DMS53 treated with DMSO at 0.1 percent for 48 hours (cell line): ENCODE measurements at regions not wholly inside any gene's neighbourhood (a gene's known extent, or its start where the extent isn't known, plus 50 kb on each side); places are given as distances from the start of the nearest gene placed in this dataset.
"Not testable (repeated sequence)": the region's sequence is repeated elsewhere in the genome, so short reads cannot be mapped to it uniquely, and the experiment has no call there.

Experiments
- DNase-seq: peaks from one replicate; lab custom pipeline; 2025; ENCODE audit not compliant: unreplicated experiment; lab: John Stamatoyannopoulos, UW

DNA sequence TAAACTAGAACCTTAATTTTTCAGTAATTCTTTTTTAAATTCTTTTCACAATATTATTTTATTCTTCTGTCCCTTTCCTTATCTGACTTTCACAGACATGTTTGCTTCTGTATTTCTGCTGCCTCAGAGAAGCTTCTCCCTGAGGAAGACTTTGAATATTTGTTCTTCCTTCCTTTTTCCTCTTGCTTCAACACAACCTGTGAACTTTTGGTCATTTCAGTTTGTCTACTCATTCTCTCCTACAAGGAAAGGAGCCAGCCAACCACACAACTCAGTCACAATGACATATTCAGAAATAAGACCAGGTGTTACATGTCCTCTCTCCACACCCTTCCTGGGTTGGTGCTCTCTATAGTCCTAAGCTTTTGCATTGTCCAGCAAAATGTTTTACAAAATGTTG is 310.4 kb downstream of the TFAP2B start:
- no peak for DNase-seq

DNA sequence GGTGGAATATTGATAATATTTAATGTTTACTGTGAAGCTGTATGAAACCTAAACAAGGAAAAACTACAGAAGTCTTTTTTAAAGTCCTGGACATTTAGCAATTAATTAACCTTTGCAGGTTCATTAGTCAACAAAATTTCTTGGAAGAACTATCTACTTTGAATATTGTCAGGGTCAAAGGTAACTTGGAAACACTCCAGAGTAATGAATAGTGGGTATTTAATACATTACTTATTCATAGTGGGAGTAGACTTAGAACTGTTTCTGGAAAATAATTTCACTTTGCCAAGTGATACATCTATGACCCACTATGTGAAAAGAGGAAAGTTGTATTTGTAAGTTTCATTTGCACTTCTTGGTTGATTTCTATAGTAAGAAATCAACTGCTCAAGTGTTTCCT is 319.1 kb downstream of the TFAP2B start:
- DNase-seq: no peak

DNA sequence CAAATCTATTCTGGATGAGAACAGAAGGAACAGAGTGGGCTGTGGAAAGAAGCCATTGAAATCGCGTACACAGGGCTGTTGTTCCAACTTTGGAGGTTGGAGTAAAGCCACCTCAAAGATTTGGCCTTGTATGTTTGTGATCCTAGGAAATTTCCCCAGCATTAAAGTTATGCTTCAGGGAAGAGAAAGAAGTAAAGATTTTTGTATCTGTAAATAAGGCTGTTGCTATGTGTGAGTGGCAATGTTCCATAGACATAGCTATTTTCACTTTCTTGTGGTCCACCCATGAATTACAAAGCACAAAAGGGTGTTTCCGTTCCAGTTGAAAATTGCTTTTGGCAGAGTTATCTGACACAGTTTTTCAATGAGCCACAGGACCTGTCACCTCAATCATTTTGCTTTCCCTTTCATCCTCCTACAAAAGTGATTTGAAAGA is 321.3 kb downstream of the TFAP2B start:
- no peak for DNase-seq

DNA sequence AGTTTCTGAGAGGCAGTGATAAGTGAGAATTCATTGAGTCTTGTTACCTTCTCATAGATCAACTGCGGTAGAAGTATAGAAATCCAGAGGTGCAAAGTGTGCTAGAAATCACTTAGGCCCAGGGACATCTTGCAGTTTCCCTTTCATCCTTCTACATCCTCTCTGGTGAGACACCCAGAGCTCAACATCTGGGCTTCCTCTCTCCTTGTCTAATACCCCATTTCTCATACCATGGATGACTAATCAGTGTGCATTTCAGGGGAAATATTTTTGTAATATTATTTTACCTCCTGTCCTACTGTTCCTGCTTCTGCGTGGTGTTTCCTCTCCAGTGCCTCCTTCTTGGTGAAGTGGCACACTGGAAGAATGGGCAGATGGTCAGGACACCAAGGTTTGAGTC is 322.4 kb downstream of the TFAP2B start:
- DNase-seq: no peak

DNA sequence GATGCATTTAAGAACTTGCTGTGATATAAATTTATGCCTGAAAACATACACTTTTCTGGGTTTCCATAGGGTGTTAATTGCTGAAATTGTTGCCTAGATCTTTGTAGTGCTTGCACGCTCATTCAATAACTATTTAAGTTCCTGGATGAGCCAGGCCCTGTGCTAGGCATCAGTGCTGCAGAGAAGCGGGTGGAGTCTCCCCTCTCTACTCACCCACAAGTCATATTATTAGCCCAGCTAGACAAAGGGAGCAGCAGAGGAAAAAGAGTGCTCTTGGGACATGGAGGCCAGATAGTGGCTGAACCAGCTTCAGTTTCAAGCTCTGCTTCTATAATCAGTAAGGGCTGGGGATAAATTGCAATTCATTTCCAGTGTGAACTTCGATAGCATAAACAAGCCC is 329.1 kb downstream of the TFAP2B start:
- no peak for DNase-seq

DNA sequence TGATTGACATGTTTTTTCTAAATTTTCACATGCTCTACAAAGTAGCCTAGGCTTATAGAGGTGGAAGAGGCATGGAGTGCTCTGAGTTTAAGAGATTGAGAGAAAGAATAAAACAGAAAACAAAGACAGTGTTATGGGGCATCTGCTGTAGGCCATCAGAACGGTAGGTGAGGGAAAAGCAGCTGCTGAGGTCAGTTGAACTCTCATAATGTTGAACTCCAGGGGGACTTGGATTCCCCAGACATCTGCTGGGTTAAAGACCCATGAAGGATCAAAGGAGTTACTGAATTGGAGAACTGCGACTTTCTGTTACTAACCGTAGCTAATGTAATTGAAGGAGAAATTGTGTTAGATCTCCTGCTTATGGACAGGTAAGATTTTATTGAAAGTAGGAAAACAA is 333.9 kb downstream of the TFAP2B start:
- DNase-seq: no peak

DNA sequence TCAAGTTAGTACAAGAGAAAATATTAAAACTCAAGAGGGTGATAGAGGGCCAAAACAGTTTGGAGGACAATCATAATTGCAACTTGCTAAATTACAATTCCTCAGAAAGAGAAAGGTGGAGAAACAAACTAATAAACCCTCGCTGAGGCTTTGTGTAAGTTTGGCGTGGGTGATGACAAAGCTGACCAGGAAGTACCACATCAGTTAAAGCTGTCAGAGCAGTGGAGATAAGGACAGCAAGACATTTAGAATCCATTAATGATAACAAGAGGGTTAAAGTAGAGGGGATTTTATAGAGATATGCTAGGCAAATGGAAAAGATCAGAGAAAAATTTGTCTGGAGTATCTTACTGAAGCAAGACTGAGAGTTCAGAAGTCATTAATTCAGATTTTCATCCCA is 334.4 kb downstream of the TFAP2B start:
- DNase-seq: no peak

DNA sequence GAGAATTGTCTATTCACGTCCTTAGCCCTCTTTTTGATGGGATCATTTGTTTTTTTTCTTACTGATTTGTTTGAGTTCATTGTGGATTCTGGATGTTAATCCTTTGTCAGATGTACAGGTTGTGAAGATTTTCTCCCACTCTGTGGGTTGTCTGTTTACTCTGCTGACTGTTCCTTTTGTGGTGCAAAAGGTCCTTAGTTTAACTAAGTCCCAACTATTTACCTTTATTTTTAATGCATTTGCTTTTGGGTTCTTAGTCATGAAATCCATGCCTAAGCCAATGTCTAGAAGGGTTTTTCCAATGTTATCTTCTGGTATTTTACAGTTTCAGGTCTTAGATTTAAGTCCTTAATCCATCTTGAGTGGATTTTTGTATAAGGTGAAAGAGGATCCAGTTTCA is 336.3 kb downstream of the TFAP2B start:
- not testable (repeated sequence) for DNase-seq

DNA sequence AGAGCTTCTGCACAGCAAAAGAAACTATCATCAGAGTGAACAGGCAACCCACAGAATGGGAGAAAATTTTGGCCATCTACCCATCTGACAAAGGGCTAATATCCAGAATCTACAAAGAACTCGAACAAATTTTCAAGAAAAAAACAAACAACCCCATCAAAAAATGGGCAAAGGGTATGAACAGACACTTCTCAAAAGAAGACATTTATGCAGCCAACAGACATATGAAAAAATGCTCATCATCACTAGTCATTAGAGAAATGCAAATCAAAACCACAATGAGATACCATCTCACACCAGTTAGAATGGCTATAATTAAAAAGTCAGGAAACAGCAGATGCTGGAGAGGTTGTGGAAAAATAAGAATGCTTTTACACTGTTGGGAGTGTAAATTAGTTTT is 340.6 kb downstream of the TFAP2B start:
- DNase-seq: not testable (repeated sequence)

DNA sequence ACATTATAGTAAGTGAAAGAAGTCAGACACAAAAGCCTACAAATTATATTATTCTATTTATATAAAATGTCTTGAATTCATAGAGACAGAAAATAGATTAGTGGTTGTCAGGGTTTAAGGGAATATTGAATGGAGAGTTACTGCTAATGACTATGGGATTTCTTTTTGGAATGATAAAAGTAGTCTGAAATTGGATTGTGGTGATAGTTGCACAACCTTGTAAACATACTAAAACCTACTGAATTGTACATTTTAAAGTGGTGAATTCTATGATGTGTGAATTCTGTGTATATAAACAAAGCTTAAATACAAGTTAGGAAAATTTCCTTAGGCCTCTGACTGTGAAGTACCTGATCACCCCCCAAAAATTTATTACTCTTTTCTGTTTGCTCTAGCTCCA is 343.1 kb downstream of the TFAP2B start:
- DNase-seq: no peak

DNA sequence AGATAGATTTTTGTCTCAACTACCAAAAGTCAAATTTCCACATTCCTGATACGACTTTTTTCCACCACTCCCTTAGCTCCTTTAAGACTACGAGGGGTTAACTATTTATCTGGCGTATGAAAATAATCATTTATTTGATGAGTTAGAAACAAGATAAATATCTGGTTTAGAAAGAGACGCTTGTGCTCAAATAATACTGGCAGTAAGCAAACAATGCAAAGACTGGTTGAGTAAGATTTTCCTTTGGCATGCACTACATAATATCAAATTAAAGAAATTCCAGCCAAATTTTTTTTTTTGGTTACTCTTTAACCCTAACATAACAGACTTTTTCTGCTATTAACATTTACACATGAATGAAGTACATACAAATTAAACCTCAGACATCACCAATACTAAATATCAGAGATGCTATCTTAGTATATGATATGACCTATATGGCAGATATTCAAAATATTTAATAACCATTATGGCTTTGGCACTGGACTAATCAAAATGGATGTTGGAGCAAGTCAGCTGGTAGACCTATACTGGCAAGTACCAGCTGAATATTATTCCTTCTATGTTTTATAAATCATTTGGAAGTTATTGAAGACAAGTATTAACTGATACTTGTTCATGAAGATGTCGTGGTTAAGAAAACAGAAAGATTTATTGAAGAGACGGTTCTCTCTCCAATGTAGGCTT is 345.3 kb downstream of the TFAP2B start:
- no peak for DNase-seq

DNA sequence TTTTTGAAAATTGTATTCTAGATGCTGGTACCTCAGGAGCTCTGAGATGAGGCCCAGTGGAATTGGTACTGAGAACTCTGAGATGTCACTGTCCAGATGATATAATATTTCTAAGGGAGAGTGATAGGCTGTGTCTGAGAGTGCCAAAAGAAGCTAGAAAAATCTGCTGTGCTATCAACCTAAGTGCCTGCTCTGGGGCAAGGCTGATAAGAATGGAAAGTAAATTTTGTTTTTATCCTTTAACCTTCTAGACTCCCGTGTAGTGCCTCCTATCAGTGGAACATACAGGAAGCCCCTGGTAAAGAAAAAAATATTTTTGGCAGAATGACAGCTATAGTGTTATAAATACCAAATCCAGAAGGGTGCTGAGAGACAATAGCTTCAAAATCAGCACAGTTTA is 348.2 kb downstream of the TFAP2B start:
- DNase-seq: no peak

DNA sequence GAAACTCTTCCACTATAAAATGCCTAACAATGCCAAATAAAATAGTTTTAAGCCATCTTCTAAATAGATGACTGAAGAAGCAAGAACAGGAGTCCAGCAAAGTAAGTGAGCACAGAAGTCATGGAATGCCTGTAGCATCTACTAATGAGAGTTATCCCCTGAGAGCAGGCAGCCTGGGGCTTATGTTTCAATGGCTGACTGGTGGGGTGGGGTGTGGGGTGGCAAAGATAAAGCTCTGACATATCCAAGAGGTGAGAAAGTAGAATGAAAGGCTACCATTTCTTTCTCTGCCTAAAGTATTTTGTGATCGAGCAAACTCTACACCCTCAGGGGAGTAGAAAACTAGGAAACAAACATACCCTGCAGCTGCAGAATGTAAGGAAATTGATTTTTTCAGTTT is 348.8 kb downstream of the TFAP2B start:
- no peak for DNase-seq

DNA sequence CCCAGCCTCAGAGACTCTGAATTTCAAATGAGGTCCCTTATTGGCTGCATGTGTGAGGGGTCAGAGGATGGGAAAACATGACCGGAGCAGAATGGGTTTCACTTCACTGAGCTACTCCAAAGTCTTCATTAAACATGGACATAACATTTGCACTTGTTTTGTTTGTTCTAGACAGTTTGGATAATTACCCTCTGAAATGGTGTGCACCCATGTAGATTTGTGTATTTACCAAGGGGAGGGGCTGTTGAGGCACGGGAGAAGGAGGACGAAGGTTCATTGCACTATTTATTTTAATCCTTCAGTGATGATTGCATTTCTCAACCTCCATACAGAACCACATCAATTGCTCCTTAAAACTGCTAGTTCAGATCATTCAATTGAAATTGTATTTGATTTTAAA is 364.2 kb downstream of the TFAP2B start:
- DNase-seq: no peak

DNA sequence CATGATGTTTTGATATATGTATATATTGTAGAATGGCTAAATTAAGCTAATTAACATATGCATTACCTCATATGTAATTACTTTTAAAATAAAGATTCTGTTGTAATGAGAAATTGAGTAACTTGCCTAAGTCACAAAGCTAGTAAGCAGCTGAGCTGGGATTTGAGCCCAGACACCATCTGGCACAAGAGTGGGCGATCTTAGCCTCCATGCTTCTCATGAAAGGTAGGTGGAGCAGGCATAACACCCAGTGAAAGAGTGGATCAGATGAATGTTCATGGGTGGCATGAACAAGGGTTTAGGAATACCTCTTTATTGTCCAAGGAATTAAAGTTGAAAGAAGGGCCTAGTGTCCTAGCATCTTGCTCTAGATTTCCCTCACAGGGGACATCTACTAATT is 365.4 kb downstream of the TFAP2B start:
- no peak for DNase-seq

DNA sequence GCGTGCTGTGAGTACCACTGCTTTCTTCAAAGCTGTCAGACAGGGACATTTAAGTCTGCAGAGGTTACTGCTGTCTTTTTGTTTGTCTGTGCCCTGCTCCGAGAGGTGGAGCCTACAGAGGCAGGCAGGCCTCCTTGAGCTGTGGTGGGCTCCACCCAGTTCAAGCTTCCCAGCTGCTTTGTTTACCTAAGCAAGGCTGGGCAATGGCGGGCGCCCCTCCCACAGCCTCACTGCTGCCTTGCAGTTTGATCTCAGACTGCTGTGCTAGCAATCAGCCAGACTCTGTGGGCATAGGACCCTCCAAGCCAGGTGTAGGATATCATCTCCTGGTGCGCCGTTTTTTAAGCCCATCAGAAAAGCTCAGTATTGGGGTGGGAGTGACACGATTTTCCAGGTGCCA is 374.5 kb downstream of the TFAP2B start:
- DNase-seq: not testable (repeated sequence)

DNA sequence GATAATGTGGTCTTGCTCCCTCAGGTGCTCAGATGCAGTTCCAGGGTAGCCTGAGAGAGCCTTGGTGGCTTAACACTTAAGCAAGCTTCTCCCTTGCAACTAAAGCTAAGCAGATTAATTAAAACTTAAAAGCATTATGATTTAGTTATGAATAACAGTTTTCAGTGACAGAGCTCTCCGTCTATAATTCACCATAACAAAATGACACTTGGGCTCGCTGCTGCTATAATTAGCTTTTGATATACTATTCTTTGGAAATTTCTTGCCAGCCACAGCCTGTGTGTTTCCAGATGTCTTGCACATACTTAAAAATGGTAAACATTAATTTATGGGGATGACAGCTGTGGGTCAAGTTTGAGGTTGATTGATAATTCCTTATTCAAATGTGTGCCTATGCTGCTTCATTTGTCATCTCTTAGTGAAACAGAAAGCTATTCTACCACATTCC is 380.5 kb downstream of the TFAP2B start:
- DNase-seq: no peak

DNA sequence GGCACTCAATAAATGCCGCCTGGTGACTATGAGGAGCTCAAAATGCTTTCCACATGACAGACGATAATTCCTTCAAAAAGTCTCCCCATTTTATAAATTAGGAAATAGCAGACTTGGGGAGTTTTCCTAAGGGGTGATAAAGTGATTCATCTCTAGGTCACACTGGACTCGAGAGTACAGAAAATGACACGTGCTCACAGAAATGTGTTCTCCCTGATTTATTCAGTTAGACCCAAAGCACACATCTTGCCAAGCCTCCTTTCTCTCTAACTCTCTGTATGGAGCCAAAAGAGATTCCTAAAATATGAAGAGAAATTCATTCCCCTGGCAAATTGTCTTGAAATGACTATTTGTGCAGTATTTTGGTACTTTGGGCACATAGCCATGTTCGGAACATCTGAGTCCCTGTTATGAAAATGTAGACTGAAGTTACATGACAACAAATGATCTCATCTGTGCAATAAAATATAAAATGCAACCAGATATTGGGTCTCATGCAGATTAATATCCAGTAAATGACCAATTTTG is 381.1 kb downstream of the TFAP2B start:
- no peak for DNase-seq

DNA sequence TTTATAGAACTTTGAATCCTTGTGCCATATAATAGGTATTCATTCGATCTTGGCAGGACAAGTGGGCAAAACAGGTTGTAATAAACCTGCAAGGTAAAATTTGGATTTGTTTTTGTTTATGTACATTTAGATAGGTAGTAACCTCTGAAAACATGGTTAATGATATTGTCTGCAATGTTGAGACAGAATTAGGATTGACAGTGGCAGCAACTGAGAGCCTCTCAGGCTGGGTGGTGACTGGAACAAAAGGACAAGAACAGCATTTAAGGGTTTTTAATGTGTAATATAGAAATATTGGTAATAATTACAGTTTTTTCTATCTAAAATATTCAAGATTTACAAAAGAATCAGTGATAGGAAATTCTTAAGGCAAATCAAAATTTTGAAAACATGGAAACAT is 382.0 kb downstream of the TFAP2B start:
- DNase-seq: no peak

DNA sequence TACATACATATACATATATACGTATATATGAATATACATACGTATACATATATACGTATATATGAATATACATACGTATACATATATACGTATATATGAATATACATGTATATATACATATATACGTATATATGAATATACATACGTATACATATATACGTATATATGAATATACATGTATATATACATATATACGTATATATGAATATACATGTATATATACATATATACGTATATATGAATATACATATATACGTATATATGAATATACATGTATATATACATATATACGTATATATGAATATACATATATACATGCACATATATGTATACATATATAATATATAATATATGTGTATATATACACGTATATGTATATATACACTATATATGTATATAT is 384.0 kb downstream of the TFAP2B start:
- DNase-seq: not testable (repeated sequence)

DNA sequence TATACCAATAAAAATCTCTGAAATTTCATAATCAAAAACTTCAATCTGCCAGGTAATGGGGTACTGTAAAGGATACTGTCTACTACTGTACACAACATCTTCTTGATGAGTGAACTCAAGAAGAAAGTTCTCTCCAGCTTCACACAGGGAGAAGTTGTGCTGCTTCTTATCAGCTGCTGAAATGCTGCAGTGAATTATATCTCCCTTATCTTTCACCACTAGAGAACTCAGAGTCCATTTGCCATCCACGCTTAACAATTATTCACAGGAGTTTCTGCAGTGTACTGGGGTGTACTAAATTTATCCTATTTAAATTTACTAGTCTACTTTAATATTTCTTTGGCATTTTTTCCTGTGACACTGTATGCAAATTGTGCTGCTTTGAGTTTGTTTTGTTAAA is 384.8 kb downstream of the TFAP2B start:
- DNase-seq: no peak

DNA sequence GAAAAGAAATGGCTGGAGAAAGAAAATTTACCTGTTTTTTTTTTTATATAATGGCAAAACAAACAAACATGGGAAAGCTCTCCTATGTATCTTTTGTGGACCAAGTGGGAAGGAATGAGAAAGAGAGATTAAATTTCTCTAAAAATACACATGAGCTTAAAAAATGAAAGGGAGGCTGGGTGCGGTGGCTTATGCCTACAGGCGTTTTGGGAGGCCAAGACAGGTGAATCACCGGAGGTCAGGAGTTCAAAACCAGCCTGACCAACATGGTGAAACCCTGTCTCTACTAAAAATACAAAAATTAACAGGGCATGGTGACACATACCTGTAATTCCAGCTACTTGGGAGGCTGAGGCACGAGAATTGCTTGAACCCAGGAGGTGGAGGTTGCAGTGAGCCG is 388.0 kb downstream of the TFAP2B start:
- DNase-seq: not testable (repeated sequence)

DNA sequence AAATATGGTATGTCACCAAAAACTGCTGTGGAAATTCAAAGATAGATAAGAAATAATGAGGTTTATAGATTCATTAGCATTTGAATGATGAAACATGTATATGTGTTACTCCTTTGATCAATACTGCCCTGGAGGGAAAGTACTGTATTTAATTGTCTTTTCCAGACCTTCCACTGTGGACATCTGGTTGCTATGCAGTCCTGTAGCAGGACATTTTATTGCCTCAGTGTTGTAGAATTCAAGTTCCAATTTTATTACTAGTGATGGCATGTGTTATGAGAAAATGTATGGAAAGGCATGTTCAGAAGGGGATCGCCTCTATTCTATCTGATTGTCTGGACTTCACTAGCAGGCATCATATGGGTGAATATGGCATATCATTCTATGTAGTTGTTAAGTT is 391.0 kb downstream of the TFAP2B start:
- DNase-seq: no peak
